GM19324 (cell line): ENCODE measurements at regions not wholly inside any gene's neighbourhood (a gene's known extent, or its start where the extent isn't known, plus 50 kb on each side); places are given as distances from the start of the nearest gene placed in this dataset.

Experiments used
- ATAC-seq: cut with Tn5 transposase; IDR thresholded peaks from one replicate; pipeline ENCODE4 v1.9.1; 2021; ENCODE audit warnings: mild to moderate bottlenecking, moderate library complexity; ENCODE audit not compliant: unreplicated experiment, low FRiP score

- ATAC-seq, result no peak
These were observed 344.0 kb upstream of the FAT3 start for GRCh38 chr11:91880660-91881059.

- no peak for ATAC-seq
These were observed 347.9 kb upstream of the FAT3 start for GRCh38 chr11:91876746-91877145.

GRCh38 chr11:91872243-91872642 is 352.4 kb upstream of the FAT3 start:
- ATAC-seq, result no peak

DNA sequence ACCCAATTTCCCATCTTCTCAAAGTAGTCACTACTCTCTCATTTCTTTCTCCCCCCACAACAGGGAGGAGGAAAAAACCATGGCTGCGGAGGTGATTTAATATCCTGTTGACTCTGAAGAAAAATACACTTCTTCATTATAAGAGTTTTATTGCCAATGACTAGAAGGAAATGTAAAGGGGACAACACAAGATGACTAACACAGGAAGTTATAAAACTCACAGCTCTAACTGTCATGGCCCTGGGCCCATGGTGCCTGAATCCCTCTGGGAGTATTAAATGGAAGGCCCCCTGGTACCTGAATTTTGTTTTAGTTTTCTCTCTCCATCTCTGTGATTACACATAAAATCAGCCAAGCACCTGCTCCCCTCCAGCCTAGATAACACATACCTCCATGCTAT is 352.8 kb upstream of the FAT3 start:
- no peak for ATAC-seq

DNA sequence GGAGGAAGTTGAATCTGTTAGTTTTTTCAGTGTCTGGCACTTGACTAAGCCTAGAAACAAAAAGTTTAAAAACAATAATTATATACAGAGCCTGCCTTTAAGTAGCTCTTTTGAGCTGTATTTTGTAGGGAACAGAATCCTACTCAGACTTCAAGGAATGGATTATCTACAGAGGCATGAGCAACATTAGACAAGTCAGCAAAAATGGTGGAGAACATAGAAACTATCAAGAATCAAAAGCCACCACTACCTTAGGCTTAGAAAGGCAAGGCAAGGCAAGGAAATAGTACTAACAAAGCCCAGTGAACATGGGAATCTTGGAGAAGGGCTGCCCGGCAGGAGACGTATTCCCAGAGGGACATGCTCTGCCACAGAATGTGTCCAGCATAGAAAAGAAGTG is 353.6 kb upstream of the FAT3 start:
- ATAC-seq, result no peak

DNA sequence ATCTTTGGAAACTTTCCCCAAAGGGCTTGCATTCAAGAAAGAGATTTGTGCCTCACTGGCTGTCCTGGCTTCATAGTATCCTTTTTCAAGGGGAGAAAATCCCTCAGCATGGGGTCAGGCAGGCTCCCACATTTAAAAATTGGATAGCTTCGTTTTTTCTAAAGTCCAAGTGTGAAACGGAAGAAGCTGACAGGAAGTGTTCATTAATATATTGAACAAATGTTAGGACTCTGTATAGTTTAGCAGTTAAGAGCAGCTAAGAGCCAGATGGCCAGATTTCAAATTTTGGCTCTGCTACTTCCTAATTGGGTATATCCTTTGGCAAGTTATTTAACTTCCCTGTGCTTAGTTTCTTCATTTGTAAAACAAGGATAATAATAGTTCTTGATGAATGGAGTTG is 354.9 kb upstream of the FAT3 start:
- ATAC-seq, result no peak

DNA sequence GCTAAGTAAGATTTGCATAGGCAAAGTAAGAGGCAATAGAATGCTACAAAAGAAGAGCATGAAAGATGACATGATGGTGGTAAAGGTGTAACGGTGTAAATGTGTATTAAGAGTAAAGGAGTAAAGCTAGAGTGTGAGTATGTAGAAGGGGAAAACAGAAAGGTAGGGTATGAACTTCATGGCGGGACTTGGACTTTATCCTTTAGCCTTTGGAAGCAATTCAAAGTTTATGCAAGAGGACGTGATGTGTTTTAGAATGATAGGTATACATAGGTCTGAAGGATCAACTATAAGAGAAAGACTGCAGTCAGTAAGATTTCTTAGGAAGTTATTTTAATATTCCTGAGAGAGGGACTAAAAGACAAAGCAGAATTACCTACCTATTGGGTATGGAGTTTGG is 358.0 kb upstream of the FAT3 start:
- no peak for ATAC-seq

GRCh38 chr11:91860661-91861060 is 364.0 kb upstream of the FAT3 start:
- no peak for ATAC-seq

DNA sequence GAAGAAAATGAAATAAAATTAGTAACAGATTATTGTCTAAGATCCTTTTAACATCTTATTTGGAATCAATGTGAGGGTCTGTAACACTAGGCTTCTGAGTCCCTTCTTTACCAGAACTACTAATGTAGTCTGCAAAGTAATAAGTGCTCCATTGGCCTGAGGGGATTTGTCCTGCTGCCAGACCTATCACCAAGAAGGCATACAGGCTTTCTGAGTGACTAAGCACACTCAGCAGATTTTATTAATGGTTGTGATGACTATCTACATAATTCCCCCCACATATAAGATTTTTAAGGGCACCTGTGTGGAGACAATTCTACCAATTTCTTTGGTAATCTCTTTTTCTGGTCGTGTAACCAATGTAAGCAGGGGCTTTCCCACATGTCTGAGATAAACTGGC is 365.0 kb upstream of the FAT3 start:
- no peak for ATAC-seq

GRCh38 chr11:91857179-91857578 is 367.4 kb upstream of the FAT3 start:
- ATAC-seq, result no peak

- ATAC-seq, result no peak
These were observed 369.8 kb upstream of the FAT3 start for GRCh38 chr11:91854780-91855179.

DNA sequence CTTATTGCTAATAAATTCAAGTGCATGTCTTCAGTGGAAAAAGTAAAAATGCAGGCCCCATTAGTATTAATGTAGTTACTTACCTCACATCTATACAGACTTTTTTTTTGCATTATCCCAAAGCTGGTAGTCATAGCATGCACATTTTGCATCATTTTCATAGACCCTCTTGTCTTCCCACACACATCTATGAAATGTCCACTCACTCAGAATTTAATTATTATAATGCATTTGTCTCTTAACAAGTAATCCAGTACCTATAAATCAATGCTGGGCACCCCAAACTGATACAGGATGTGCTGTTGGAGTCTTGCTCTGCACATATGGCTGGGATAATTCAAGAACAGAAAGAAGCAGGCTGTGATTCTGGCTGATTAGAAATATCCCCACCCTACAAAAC is 370.4 kb upstream of the FAT3 start:
- no peak for ATAC-seq

DNA sequence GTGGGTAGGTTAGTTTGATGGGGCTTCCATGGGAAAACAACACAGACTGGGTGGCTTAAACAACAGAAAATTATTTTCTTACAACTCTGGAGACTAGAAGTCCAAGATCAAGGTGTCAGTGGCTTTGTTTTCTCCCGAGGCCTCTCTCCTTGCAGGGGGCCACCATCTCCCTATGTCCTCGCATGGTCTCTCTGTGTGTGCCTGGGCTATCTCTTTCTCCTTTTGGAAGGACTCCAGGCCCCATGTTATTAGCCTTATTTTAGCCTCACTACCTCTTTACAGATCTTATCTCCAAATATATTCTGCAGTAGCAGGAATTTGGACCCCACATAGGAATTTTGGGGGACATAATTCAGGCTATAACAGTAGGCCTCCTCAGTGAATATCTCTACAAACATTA is 372.7 kb upstream of the FAT3 start:
- ATAC-seq, result no peak

DNA sequence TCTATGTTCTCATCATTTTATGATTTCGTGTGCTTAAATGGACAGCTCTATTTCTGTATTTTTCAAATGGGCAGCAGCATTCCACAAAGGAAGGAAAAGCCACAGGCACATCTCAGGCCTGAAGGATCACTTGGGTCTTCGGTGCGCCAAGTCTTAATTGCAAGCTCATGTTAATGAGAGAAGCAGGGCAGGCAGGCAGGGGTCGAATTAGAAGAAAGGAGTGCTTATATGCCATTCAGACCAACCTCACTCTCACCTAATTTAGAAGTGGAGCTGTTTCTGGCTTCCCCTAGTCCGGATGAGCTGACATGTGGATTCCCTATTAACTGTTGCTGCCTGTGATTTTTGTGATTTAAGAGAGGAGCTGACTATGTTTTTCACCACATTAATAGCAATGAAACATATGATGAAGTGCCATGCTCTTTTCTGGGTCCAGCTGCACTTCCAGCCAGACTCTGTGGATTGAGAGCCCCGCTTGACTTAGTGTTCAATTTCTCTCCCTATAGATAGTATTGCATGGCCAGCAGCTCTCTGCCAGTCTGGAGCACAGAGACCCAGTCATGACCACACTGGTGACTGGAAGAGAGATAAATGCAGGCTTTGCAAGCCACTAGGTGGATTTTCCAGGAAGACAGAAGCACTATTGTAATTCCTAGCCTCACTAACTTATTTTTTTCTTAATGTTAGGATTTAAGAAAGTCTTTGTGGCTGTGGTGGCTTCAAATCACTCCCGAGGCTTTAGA is 373.9 kb upstream of the FAT3 start:
- no peak for ATAC-seq

GRCh38 chr11:91850021-91850420 is 374.6 kb upstream of the FAT3 start:
- no peak for ATAC-seq

DNA sequence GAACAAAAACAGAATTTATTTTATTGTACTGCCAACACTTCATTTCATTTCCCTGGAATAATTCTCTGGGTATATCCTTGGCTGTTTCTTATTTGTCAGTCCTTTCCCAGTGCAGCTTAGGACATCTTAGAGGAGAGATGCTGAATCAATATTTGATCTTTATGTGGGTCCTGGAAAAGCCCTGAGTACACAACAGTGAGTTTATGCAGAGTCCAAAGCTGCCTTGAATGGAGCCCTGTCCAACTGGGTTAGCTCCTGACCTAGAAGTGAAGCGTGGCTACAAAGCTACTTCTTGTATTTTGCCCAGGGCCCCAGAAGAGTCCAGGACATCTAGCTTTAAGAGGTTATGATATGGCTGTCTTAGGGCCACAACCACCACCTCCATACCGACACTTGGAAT is 378.0 kb upstream of the FAT3 start:
- no peak for ATAC-seq

- ATAC-seq, result no peak
These were observed 378.6 kb upstream of the FAT3 start for GRCh38 chr11:91846002-91846401.

DNA sequence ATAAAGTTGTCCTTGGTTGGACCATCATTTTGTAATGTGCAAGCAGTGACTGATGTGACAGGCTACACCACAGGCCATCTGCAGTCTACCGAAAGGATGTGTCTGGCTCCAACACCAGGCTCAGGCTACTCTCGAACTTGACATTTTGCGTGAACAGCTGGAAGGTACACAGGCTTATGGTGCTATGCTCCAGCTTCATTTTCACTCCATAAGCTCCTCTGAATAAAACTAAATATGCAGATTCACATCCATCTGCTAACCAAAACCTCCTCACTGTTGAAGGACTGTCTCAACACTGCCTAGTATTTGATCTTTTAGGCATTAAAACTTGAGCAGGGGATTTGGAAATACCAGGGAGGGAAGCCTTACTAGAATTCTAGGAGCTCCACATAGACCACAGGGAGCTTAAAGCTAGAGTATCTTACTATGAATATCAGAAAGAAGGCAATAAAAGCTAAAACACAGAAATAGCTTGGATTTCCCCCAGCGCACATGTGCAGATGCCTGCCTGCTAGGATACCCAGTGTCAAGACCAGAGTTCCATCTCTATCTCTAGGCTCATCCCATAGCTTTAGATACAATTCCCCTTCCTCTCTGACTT is 383.9 kb upstream of the FAT3 start:
- no peak for ATAC-seq

GRCh38 chr11:91837411-91838330 is 386.9 kb upstream of the FAT3 start:
- no peak for ATAC-seq

DNA sequence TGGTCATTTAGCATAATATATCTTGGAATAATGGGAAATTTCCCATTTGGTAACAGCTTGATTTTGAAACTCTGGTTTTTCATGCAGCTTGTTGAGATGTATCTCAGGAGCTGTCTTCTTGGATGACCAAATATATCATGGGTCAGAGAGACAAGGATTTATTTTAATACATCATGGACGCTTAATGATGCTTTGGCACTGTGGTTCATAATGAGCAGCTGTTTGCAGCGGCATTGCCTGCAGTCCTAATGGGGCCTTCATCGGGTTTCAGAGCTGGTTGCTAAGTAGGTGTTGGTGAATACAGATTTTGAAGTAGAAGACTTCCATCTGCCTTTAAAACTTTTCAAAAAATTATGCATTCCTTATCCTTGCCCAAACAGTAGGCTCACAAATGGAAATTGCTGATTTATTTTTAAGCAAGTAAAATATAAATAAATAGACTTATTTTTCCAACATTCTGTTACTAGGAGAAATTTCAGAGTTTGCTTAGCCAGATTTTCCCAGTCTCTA is 389.5 kb upstream of the FAT3 start:
- ATAC-seq, result no peak

DNA sequence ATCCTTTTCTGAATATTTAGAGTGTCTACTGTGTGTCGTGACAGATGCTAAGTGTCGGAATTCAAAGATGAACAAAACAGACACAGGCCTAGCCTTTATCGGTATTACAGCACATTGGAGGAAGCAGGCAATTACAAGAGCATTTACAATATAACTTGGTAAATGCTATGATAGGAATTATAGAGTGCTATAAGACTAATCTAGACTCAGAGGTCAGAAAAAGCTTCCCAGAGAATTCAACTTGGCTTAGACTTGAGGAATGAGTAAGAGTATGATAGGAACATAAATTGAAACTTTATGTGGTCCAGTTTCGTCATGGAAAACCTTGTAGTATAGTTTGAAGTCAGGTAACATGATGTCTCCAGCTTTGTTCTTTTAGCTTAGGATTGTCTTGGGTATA is 395.7 kb upstream of the FAT3 start:
- ATAC-seq, result no peak
